Endothelial cell of umbilical vein (primary cell): ENCODE measurements at regions not wholly inside any gene's neighbourhood (a gene's known extent, or its start where the extent isn't known, plus 50 kb on each side); places are given as distances from the start of the nearest gene placed in this dataset.

Source experiments
- BruUV-seq: library from RNA; stranded (reverse); fragments of 400-500 nt; replicated peaks from 2 replicates; lab custom pipeline; 2021; lab: Mats Ljungman, UMichigan
- CTCF ChIA-PET: fragments of 300-600, 350-600 bp; sonication (Branson Sonifier 250); formaldehyde crosslinking; loops from one replicate; lab custom pipeline; 2021; ENCODE audit warnings: antibody characterized with exemption, inconsistent platforms; lab: Charles Lee
- POLR2A ChIA-PET: fragments of 300-600, 350-600 bp; sonication (Branson Sonifier 250); formaldehyde crosslinking; loops from one replicate; lab custom pipeline; 2021; ENCODE audit warnings: antibody characterized with exemption, inconsistent platforms; lab: Charles Lee
- DNase-seq: peaks from one replicate; pipeline ENCODE4 v3.0.0-alpha.2; 2011; ENCODE audit warnings: low read depth, low spot score
- FAIRE-seq: peaks from 2 replicates; lab custom pipeline; 2011; peaks lifted over from hg19 to GRCh38; lab: Jason Lieb, UNC
- H2AFZ ChIP-seq: 2 replicates; pipeline ENCODE4 v1.6.0; 2012; ENCODE audit warnings: low read depth, low read length, control low read depth, inconsistent platforms
- H3K27ac ChIP-seq: 2 replicates; pipeline ENCODE4 v1.5.1; 2011; ENCODE audit warnings: low read depth, mild to moderate bottlenecking, control low read depth, low read length, moderate library complexity; ENCODE audit not compliant: insufficient read depth
- H3K27me3 ChIP-seq, 2 experiments: 2 replicates each; pipeline versions ENCODE4 v1.6.0 to v1.6.1; 2011; ENCODE audit warnings: low read length in 2 of 2, mixed read lengths in 1 of 2; ENCODE audit not compliant: control insufficient read depth in 2 of 2, insufficient read depth in 2 of 2
- H3K36me3 ChIP-seq, 2 experiments: 2 replicates in 1 of 2; 3 replicates in 1 of 2; pipeline ENCODE4 v1.5.1; 2011; ENCODE audit warnings: low read length in 2 of 2, mild to moderate bottlenecking in 1 of 2, moderate library complexity in 1 of 2; ENCODE audit not compliant: control insufficient read depth in 2 of 2, insufficient read depth in 2 of 2; ENCODE audit errors: extremely low read depth in 1 of 2
- H3K4me1 ChIP-seq: 3 replicates; pipeline ENCODE4 v1.5.1; 2011; ENCODE audit warnings: mild to moderate bottlenecking, low read length; ENCODE audit not compliant: control insufficient read depth, insufficient read depth; ENCODE audit errors: extremely low read depth
- H3K4me2 ChIP-seq: 2 replicates; pipeline ENCODE4 v1.6.1; 2011; ENCODE audit warnings: low read length, control low read depth, mixed read lengths; ENCODE audit not compliant: insufficient read depth
- H3K4me3 ChIP-seq, 3 experiments: fragments of 200-600 bp in 1 of 3; sonication (generic), shearing (Covaris generic) in 1 of 3; replicated peaks in 1 of 3; 2 replicates each; pipeline ENCODE4 v1.5.1; 2011 to 2016; ENCODE audit warnings: control low read depth in 3 of 3, low read length in 3 of 3, mild to moderate bottlenecking in 2 of 3, inconsistent platforms in 1 of 3, low read depth in 1 of 3, moderate library complexity in 1 of 3; ENCODE audit not compliant: insufficient read depth in 1 of 3
- H3K79me2 ChIP-seq: 2 replicates; pipeline ENCODE4 v1.6.0; 2012; ENCODE audit warnings: low read length, inconsistent platforms; ENCODE audit not compliant: control insufficient read depth, insufficient read depth
- H3K9ac ChIP-seq: replicated peaks from 2 replicates; pipeline ENCODE3; 2011; ENCODE audit warnings: low read length, control low read depth; ENCODE audit not compliant: insufficient read depth; ENCODE audit errors: extremely low read depth
- H3K9me1 ChIP-seq: replicated peaks from 3 replicates; pipeline ENCODE4 v1.6.0; 2011; ENCODE audit warnings: mild to moderate bottlenecking, low read length; ENCODE audit not compliant: control insufficient read depth, insufficient read depth; ENCODE audit errors: extremely low read depth
- H3K9me3 ChIP-seq: replicated peaks from 2 replicates; pipeline ENCODE4 v1.5.1; 2012; ENCODE audit warnings: low read length, inconsistent platforms; ENCODE audit not compliant: control insufficient read depth, insufficient read depth
- H4K20me1 ChIP-seq: replicated peaks from 2 replicates; pipeline ENCODE3; 2011; ENCODE audit warnings: mild to moderate bottlenecking, low read length; ENCODE audit not compliant: control insufficient read depth, insufficient read depth; ENCODE audit errors: extremely low read depth
- CTCF ChIP-seq, 2 donors: IDR thresholded peaks; 1 replicate in 1 of 2; 2 replicates in 1 of 2; pipeline ENCODE4 v1.5.1; 2011; ENCODE audit warnings: low read length in 2 of 2, mild to moderate bottlenecking in 2 of 2, moderate library complexity in 2 of 2, control low read depth in 1 of 2, inconsistent platforms in 1 of 2, low read depth in 1 of 2; ENCODE audit not compliant: insufficient read depth in 1 of 2; ENCODE audit errors: extremely low read depth in 1 of 2
- EZH2 ChIP-seq: IDR thresholded peaks from 2 replicates; pipeline ENCODE4 v1.6.1; 2012; ENCODE audit warnings: borderline replicate concordance, low read depth, mild to moderate bottlenecking, moderate library complexity, low read length, inconsistent platforms; ENCODE audit not compliant: severe bottlenecking
- FOS ChIP-seq: IDR thresholded peaks from 2 replicates; pipeline ENCODE4 v1.6.1; 2011; ENCODE audit warnings: mild to moderate bottlenecking, low read length, moderate library complexity, borderline replicate concordance; ENCODE audit not compliant: insufficient read depth
- GATA2 ChIP-seq: IDR thresholded peaks from 2 replicates; pipeline ENCODE4 v1.7.0; 2011; ENCODE audit warnings: low read depth, mild to moderate bottlenecking, moderate library complexity, mixed read lengths, low read length; ENCODE audit not compliant: insufficient read length, insufficient read depth
- JUN ChIP-seq: IDR thresholded peaks from 2 replicates; pipeline ENCODE4 v1.6.1; 2011; ENCODE audit warnings: borderline replicate concordance, low read depth; ENCODE audit not compliant: insufficient read length, insufficient read depth
- MAX ChIP-seq: IDR thresholded peaks from 2 replicates; pipeline ENCODE4 v1.6.1; 2011; ENCODE audit not compliant: insufficient read depth, insufficient read length
- MYC ChIP-seq: IDR thresholded peaks from one replicate; pipeline ENCODE4 v1.6.1; 2011; ENCODE audit warnings: mild to moderate bottlenecking, low read depth, low read length
- POLR2A ChIP-seq: IDR thresholded peaks from 2 replicates; pipeline ENCODE4 v1.6.1; 2012; ENCODE audit warnings: low read depth, mild to moderate bottlenecking, control low read depth, low read length
- POLR2AphosphoS5 ChIP-seq: IDR thresholded peaks from 2 replicates; pipeline ENCODE4 v1.6.1; 2012; ENCODE audit warnings: low read depth, mild to moderate bottlenecking, control low read depth, low read length, moderate library complexity; ENCODE audit not compliant: insufficient read depth
- dilution Hi-C: fragments of 300-500 bp; cut with MboI; formaldehyde crosslinking; loops from one replicate; pipeline ENCODE4 v1.15.0; 2019; ENCODE audit warnings: low sequenced_read_pairs; ENCODE audit not compliant: extremely low pct_ligation_motif_present
- intact Hi-C: fragments of 100-400 bp; cut with micrococcal nuclease; formaldehyde crosslinking; loops from one replicate; pipeline ENCODE4 v1.10.0; 2022

- Histone ChIP-seq H3K79me2 (no peaks in the 10 kb centered on the region), H3K36me3 (no peaks in the 10 kb centered on the region), H3K27me3 (peaks cover 0 to 2% of the 10 kb centered on the region in 2 experiments), H3K4me1 (no peaks in the 10 kb centered on the region), H3K4me2 (no peak overlapping the region), H2AFZ (no peak overlapping the region), H3K9ac (no peak overlapping the region), H3K9me1 (no peaks in the 10 kb centered on the region), H4K20me1 (no peaks in the 10 kb centered on the region), H3K9me3 (no peaks in the 10 kb centered on the region), H3K27ac (no peak overlapping the region), H3K4me3 (no peak overlapping the region)
- ChIA-PET CTCF (interaction anchor here (0.6 to 11.5 kb wide), 61 partner anchors 8 to 707 kb away, joined by 3 to 382 read pairs (median 5); partner anchors contain the start of gene BHLHE40), POLR2A (interaction anchor here (1.0 kb wide), 1 partner anchor 346 kb away, joined by 5 read pairs; no protein-coding TSS in a partner anchor)
- dilution Hi-C loops: no loop called here
- intact Hi-C loops: loop anchor here (1.0 to 2.0 kb wide), 5 partner anchors 31 to 402 kb away; no protein-coding TSS in a partner anchor
- TF ChIP-seq CTCF (IDR thresholded peaks at IDR 0.05; ENCODE audit: extremely low read depth in 1 of 2, insufficient read depth in 1 of 2, low read depth in 1 of 2, low read length in 2 of 2): peak; percentile 59 to 65
- no peak for TF ChIP-seq MYC
- no peak for TF ChIP-seq FOS
- FAIRE-seq: peak; percentile 96
- BruUV-seq: no TSS peak
- peak; percentile 85 for DNase-seq
Measured at GRCh38 chr3:5057857-5058324, 64.2 kb upstream of the ARL8B start.

GRCh38 chr3:5058471-5058951, 63.6 kb upstream of the ARL8B start:
- H3K36me3 ChIP-seq: no peaks in the 10 kb centered on the region
- BruUV-seq: no TSS peak
- no peak overlapping the region for H2AFZ ChIP-seq
- H3K4me3 ChIP-seq: no peak overlapping the region
- no peaks in the 10 kb centered on the region for H3K9me3 ChIP-seq
- FAIRE-seq (no peak), DNase-seq (no peak)
- H4K20me1 ChIP-seq: no peaks in the 10 kb centered on the region
- H3K9ac ChIP-seq: no peak overlapping the region
- dilution Hi-C loops: no loop called here
- no peaks in the 10 kb centered on the region for H3K79me2 ChIP-seq
- POLR2A ChIA-PET: no interaction called here
- H3K27ac ChIP-seq: no peak overlapping the region
- no peaks in the 10 kb centered on the region for H3K9me1 ChIP-seq
- CTCF ChIA-PET: interaction anchor here (0.7 to 11.5 kb wide), 21 partner anchors 10 to 708 kb away, joined by 3 to 382 read pairs (median 7); partner anchors contain the start of gene BHLHE40
- peaks cover 0 to 2% of the 10 kb centered on the region in 2 experiments for H3K27me3 ChIP-seq
- TF ChIP-seq GATA2 (no peak), MAX (no peak), CTCF (IDR thresholded peaks at IDR 0.05; ENCODE audit: extremely low read depth in 1 of 2, insufficient read depth in 1 of 2, low read depth in 1 of 2, low read length in 2 of 2) (no peak), POLR2A (no peak), MYC (no peak), EZH2 (no peak), FOS (no peak), JUN (no peak), POLR2AphosphoS5 (no peak)
- H3K4me1 ChIP-seq: no peaks in the 10 kb centered on the region
- intact Hi-C loops: loop anchor here (1.0 to 2.0 kb wide), 2 partner anchors 32 to 82 kb away; no protein-coding TSS in a partner anchor
- H3K4me2 ChIP-seq: no peak overlapping the region
